Stimulated activated CD8-positive, alpha-beta memory T cell treated with anti-CD3 and anti-CD28 coated beads, Interleukin-7, amount 100 ng/mL, for 24 hours (primary cell): ENCODE measurements at regions not wholly inside any gene's neighbourhood (a gene's known extent, or its start where the extent isn't known, plus 50 kb on each side); places are given as distances from the start of the nearest gene placed in this dataset.
A peak's percentile ranks its signal among the peaks of the same experiment; 100 is the strongest.

Source experiments
- DNase-seq: peaks from one replicate; pipeline ENCODE4 v3.0.0-alpha.2; 2020; ENCODE audit warnings: low read depth

DNA sequence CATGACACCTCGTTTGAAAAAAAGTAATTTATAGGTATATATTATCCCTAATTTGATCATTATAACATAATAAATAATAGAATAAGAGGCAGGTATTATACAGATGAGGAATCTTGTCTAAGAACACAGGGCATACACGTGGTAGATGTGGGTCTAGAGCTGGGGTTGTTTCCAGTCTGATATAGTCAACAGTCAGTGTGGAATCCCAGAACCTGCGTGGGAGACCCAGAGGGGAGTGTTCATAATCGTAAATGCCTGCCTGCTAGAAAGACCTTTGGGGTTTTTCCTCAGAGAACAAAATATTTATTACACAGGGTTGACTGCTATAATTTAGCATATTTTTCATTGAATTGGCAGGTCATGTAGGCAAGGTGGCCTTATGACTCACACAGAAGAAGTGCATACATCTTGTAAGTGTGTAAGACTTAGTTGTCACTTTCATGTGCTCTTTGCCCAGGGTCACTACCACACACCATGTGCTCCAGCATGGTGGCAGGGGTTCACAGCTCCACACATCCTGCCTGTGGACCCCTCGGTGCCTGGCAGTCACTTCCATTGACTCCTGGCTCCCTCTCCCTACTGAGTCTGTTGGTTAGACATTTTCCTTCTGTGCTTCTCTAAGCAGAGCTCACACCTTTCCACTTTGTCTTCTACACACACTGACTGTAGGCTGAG, 94.9 kb upstream of the IKZF1 start:
- DNase-seq = no peak

GRCh38 chr7:50208378-50208982, 96.0 kb upstream of the IKZF1 start:
- no peak for DNase-seq

DNA sequence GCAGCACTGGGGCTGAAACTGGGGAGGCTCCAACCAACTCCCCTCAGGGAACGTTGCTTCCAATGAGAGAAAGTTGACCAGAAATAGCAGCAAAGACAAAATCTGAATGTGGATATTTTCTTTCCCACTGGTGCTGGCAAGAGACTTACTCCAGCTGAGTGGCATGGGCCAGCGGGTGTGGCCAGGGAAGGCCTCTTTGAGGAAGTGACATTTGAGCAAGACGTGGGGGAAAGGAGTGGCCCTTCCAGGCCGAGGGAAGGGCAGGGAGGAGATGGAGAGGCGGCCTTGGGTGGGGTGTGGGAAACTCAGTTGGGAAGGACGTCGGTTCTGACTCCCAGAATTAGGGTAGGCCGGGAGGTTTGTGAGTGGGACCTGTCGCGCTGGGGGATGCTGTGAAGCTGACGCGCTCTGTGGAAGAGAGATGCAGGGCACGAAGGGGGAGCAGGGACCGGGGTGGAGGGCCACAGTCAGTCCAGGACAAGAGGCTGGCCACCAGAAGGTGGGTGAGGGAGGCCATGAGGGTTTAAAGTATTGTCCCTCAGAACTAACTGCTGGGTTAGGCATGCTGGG, 96.7 kb upstream of the IKZF1 start:
- DNase-seq = no peak

- DNase-seq = no peak
Measured at GRCh38 chr7:50207251-50207564, 97.3 kb upstream of the IKZF1 start.

DNA sequence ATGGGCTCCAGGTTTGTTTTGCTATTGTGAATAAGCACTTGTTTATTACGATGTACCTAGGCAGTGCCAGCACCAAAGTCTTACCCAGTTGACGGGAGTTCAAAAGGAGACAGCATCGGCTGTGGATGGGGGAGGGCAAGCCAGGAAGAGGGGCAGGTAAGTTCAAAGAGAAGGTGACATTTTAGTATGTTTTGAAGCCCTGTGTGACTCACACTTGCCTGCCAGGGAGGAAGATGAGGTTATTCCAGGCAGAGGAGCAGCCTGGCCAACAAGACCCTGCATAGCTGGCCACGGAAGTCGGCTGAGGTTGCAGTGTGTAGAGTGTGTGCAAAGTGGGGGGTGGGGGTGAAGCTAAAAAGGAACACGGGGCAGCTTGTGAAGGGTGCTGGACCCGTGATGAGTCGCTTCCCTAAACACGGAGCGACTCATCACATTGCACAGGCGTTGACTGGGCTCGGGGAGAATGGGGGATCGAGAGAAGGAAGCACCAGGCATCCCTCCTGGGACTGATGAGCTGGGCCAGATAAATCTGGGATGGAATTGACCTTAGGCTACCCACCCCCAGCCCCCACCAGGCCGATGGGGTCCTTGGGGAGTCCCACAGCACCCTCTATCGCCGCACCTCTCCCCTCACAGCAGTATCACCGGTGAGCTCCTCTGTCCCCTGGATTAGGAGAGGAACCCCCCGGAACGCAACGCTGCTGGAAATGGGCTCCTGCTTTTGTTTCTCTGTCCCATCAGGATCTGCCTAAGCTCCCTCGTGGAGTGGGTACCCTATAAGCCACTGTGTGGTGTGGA, 97.9 kb upstream of the IKZF1 start:
- peak; percentile 31 for DNase-seq

- no peak for DNase-seq
Measured at GRCh38 chr7:50205011-50205410, 99.5 kb upstream of the IKZF1 start.

DNA sequence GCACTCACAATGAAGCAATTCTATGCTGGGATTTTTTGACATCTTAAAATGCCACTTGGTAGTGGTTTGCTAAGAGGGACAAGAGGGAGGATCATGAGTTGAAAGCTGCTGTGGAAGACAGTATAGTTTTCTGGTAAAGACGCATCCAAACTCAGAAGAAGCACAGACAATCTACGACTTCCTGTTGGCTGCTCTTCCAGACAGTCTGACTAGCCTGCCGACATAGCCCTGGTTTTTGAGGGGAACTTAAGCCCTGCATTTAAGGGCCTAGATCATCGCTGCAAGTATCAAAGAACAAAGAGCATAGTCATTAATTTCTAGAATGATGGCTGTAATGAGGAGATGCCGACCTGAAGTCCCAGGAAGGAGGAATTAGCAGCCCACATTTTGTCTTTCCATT, 99.9 kb upstream of the IKZF1 start:
- no peak for DNase-seq

DNA sequence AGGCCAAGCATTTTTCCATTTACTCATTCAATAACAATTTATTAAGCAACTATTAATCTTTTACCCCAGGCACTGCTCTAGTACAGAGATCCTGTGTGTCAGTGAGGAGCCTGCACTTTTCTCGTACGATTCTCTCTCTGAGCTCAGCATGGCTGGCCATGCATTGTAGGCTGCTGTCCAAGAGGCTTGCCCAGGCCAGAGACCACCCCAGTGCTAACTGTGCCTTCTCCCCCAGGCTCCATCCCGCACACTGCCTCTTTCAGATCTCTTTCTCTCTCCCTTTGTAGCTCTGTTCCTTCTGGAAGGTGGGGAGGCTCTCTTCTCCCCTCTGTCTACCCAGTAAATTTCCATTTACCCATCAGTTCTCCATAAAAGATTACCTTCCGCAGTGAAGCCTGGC, 101.0 kb upstream of the IKZF1 start:
- DNase-seq = no peak

- DNase-seq = no peak
Measured at GRCh38 chr7:50202052-50202555, 102.4 kb upstream of the IKZF1 start.

DNA sequence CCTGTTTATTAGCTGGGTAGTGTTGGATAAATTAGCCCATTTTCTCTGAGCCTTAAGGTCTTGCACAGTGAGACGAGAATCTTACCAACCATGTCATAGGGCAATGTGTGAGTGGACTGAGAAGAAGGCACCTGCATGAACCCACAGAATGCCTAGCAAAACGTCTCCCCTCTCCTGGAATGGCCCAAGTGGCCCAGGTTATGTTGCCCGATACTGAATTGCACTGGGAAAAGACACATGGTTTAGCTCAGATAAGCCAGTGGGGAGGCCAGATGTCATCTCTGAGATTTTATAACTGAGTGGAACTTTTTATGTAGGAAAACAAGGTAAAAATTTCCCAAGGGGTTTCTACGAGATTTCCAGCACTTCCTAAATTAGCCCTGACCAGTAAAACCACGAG, 104.7 kb upstream of the IKZF1 start:
- no peak for DNase-seq

GRCh38 chr7:50197549-50197948, 104.5 kb upstream of the ZPBP start:
- DNase-seq = peak; percentile 33

DNA sequence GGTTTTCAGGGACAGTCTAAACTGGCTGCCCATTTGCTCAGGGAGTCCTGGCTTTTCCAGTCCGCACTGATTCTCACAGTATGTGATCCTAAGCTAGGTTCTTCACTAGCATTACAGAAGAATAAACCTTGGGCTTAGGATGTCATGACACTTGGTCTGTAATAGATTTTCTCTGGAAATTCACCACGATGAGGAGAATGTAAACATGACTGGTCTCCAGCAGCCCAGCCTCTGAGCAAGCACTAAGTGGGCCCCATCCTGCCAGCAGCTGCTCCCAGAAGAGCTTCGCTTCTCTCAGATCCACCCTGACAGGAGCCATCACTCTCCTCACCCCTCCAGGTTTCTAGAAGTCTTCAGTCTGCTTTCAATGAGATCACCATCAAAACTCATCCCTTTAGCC, 103.7 kb upstream of the ZPBP start:
- no peak for DNase-seq

- DNase-seq = no peak
Measured at GRCh38 chr7:50190776-50191175, 97.7 kb upstream of the ZPBP start.

GRCh38 chr7:50189371-50189770, 96.3 kb upstream of the ZPBP start:
- DNase-seq = no peak

- no peak for DNase-seq
Measured at GRCh38 chr7:50185951-50186682, 93.1 kb upstream of the ZPBP start.

DNA sequence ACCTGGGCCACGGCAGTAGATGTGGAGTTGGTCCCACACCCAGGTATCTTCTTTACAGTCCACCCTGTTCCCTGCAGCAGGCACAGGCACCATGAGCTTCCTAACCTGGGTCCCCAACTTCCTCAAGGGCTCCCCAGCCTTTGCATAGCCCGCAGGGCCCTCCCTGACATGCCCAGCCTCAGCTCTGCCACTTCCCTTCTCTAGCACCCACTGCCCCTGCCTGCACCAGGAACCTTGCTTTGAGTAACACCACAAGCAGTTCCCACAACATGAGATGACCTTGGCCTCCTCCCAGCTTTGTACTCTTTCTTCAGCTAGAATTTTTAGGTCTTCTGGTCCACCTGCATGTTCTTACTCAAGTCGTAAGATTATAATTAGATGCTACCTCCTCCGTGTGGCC, 92.2 kb upstream of the ZPBP start:
- no peak for DNase-seq

GRCh38 chr7:50184271-50184990, 91.4 kb upstream of the ZPBP start:
- no peak for DNase-seq

GRCh38 chr7:50182759-50183158, 89.7 kb upstream of the ZPBP start:
- no peak for DNase-seq

GRCh38 chr7:50181081-50181480, 88.0 kb upstream of the ZPBP start:
- DNase-seq = no peak

DNA sequence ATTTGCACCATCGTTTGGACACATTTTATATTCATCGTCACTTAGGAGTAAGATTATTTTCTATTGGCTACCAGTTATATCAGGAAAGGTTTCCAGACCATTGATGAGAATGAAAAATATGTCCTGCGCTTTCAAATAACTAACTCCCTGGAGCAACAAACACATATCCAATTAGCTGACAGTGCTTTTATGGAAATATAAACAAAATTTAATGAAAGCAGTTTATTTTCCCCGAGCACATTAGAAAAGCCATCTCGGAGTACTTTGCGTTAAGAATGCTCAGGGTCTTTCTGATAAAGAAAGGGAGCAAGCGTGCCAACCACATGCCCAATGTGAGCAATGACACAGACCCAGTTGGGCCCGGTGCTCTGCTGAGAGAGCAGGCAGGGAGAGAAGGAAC, 85.1 kb upstream of the ZPBP start:
- no peak for DNase-seq

DNA sequence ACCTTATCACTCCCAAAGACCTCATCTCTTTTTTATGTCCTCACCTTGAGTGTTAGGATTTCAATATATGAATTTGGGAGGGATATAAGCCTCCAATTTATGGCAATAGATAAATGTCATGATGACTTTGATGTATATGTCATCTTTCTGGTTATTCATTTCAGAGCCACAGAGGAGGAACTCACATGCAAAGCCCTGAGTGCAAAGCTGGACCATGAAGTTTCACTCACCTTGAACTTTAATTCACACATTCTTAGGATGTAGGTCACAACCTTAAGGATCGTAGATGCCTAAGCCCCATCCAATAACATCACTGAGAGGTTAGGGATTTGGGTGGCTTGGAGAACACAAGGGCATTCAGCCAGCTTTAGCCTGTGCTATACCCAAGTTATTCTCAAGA, 81.9 kb upstream of the ZPBP start:
- DNase-seq = no peak
